22Rv1 (cell line): ENCODE measurements at regions not wholly inside any gene's neighbourhood (a gene's known extent, or its start where the extent isn't known, plus 50 kb on each side); places are given as distances from the start of the nearest gene placed in this dataset.
"Not testable (repeated sequence)": the region's sequence is repeated elsewhere in the genome, so short reads cannot be mapped to it uniquely, and the experiment has no call there.

ENCODE experiments used
- H3K27ac ChIP-seq: fragments of 450-650 bp; 2 replicates; pipeline ENCODE4 v1.5.1; 2017
- CTCF ChIP-seq: fragments of 450-650 bp; IDR thresholded peaks from 2 replicates; pipeline ENCODE4 v1.5.1; 2017; ENCODE audit warnings: mild to moderate bottlenecking
- ZFX ChIP-seq: fragments of 450-650 bp; IDR thresholded peaks from 2 replicates; pipeline ENCODE4 v1.6.1; 2017; ENCODE audit warnings: antibody characterized with exemption, borderline replicate concordance

- TF ChIP-seq ZFX, result no peak
- no peak for TF ChIP-seq CTCF
- no peak overlapping the region for H3K27ac ChIP-seq
Observed at GRCh38 chr12:24630446-24630845, 318.5 kb downstream of the BCAT1 start.

- no peak overlapping the region for H3K27ac ChIP-seq
- TF ChIP-seq ZFX (no peak), CTCF (no peak)
Observed at GRCh38 chr12:24625103-24625502, 323.8 kb downstream of the BCAT1 start.

GRCh38 chr12:24619954-24620353, 328.9 kb downstream of the BCAT1 start:
- H3K27ac ChIP-seq, result not testable (repeated sequence)

GRCh38 chr12:24617471-24617870, 331.4 kb downstream of the BCAT1 start:
- no peak overlapping the region for H3K27ac ChIP-seq

GRCh38 chr12:24615967-24616411, 332.9 kb downstream of the BCAT1 start:
- TF ChIP-seq CTCF (no peak), ZFX (no peak)
- H3K27ac ChIP-seq, result no peak overlapping the region

More at GRCh38 chr12:24617471-24617870, 331.4 kb downstream of the BCAT1 start:
- no peak for TF ChIP-seq ZFX
- no peak for TF ChIP-seq CTCF

GRCh38 chr12:24608637-24609285, 340.1 kb downstream of the BCAT1 start:
- H3K27ac ChIP-seq, result no peak overlapping the region
- TF ChIP-seq CTCF (no peak), ZFX (no peak)

- no peak overlapping the region for H3K27ac ChIP-seq
- TF ChIP-seq ZFX (no peak), CTCF (no peak)
Observed at GRCh38 chr12:24608108-24608507, 340.8 kb downstream of the BCAT1 start.

GRCh38 chr12:24605916-24606315, 343.0 kb downstream of the BCAT1 start:
- H3K27ac ChIP-seq, result no peak overlapping the region
- TF ChIP-seq CTCF (no peak), ZFX (no peak)
